Activated naive CD8-positive, alpha-beta T cell (primary cell): ENCODE measurements at regions not wholly inside any gene's neighbourhood (a gene's known extent, or its start where the extent isn't known, plus 50 kb on each side); places are given as distances from the start of the nearest gene placed in this dataset.

Experiments
- H3K27ac Mint-ChIP-seq: one replicate; pipeline ENCODE4 v1.8.0; 2021; ENCODE audit warnings: mixed read lengths
- H3K27me3 Mint-ChIP-seq: one replicate; pipeline ENCODE4 v1.8.0; 2021; ENCODE audit warnings: mixed read lengths
- H3K36me3 Mint-ChIP-seq: one replicate; pipeline ENCODE4 v1.8.0; 2021; ENCODE audit warnings: mixed read lengths
- H3K4me1 Mint-ChIP-seq: one replicate; pipeline ENCODE4 v1.8.0; 2021; ENCODE audit warnings: low read depth, mixed read lengths
- H3K4me3 Mint-ChIP-seq: one replicate; pipeline ENCODE4 v1.8.0; 2021; ENCODE audit warnings: mild to moderate bottlenecking, mixed read lengths
- H3K9me3 Mint-ChIP-seq: one replicate; pipeline ENCODE4 v1.8.0; 2021; ENCODE audit warnings: low read depth, mixed read lengths

DNA sequence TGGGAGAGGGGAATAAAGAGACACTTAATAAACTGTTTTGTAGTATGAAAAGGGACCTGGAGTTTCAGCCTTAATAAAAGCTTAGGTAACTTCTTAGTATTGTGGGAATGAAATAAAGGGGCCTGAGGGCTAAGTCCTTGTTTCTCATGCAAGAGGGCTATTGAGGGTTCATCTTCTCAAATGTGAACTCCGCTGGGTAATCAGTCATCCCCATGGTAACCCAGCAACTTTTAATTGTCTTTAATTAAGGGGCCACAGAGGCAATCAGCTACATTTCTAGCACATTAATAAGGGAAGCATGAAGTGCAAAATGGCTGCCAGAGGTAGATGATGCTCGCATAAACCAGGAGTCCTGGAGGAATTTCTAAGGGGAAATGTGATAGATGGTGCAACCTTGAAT is 1784.2 kb upstream of the CELF4 start:
- Mint-ChIP-seq H3K9me3 (no peaks in the 10 kb centered on the region), H3K4me3 (no peak overlapping the region), H3K36me3 (no peaks in the 10 kb centered on the region), H3K4me1 (no peaks in the 10 kb centered on the region), H3K27me3 (no peaks in the 10 kb centered on the region), H3K27ac (no peak overlapping the region)

DNA sequence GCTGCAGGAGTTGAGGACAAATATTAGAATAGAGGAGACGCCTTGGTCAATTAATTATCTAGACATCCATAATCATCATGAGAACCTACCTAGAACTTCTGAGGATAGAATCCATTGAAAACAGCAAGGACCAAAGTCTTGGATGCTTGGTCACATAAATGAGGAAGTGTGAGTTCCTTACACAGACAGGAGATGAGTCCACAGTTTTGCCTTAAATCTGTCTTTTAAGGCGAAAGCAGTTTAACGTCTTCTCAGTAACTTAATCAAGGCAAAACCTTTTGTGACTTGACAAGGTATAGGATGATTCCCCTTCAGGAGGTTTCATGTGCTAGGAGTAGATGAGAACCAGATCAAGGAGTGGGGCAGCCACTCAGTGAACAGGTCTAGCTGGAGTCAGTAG is 1783.2 kb upstream of the CELF4 start:
- Mint-ChIP-seq H3K9me3 (peaks cover 4% of the 10 kb centered on the region), H3K4me3 (no peak overlapping the region), H3K27ac (no peak overlapping the region), H3K4me1 (no peaks in the 10 kb centered on the region), H3K27me3 (no peaks in the 10 kb centered on the region), H3K36me3 (no peaks in the 10 kb centered on the region)

DNA sequence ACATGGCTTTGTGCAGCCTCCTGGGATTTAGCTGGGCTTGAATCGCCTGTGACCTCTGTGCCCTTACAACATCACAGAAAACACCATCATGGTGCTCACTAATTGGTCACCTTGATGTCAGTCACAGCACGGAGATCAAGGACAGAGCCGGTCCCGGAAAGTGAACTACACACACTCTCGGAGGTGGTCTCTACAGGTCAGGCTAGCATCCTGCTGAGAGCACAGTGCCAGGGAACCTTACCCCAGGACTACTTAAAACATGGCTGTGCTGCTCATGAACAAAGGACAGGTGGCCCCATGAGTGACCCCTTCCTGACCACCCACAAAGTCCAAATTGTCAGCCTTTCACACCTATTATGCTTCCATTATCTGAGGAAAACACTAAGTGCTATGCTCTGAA is 1782.1 kb upstream of the CELF4 start:
- H3K4me3 Mint-ChIP-seq = no peak overlapping the region
- no peaks in the 10 kb centered on the region for H3K36me3 Mint-ChIP-seq
- peaks cover 4% of the 10 kb centered on the region for H3K9me3 Mint-ChIP-seq
- no peak overlapping the region for H3K27ac Mint-ChIP-seq
- no peaks in the 10 kb centered on the region for H3K4me1 Mint-ChIP-seq
- no peaks in the 10 kb centered on the region for H3K27me3 Mint-ChIP-seq

DNA sequence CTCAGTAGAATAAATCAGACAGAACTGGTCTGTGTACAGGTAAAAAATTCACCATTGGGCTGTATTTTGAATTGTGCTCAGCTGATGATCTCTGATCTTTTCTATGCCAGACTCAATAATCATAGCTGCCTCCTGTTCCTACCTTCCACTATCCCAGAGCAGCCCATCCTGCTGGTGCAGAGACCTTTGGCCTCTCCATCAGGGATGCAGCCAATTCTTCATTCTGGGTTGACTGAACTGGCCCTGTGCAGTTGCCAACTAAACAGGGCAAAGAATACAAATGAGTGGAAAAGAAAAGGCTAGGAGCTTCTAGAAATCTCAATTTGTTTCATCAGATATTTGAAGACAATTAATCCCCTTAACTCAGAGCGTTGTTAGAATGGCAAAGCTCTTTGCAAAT is 1781.3 kb upstream of the CELF4 start:
- Mint-ChIP-seq H3K9me3 (peaks cover 8% of the 10 kb centered on the region), H3K4me1 (no peaks in the 10 kb centered on the region), H3K36me3 (no peaks in the 10 kb centered on the region), H3K4me3 (no peak overlapping the region), H3K27ac (no peak overlapping the region), H3K27me3 (no peaks in the 10 kb centered on the region)

DNA sequence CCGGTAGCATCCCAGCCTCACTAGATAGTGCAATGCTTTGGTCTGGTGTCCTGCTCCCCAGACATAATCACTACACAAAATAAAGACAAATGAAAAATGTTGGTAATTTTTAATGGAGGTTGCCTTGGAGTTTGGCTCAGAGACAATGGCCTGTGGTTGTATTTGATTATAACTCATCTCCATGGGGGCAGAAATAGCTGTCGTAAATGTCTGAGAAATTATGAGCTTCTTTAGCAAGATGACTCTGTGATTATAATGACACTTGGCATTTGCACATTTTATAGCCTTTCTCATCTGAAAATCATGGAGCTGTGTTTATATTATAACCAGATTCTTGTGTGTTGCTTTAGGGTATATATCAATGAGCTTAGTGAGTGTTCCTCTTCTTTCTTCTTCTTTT is 1779.7 kb upstream of the CELF4 start:
- Mint-ChIP-seq H3K9me3 (peaks cover 8% of the 10 kb centered on the region), H3K27ac (no peak overlapping the region), H3K36me3 (no peaks in the 10 kb centered on the region), H3K27me3 (no peaks in the 10 kb centered on the region), H3K4me3 (no peak overlapping the region), H3K4me1 (no peaks in the 10 kb centered on the region)

DNA sequence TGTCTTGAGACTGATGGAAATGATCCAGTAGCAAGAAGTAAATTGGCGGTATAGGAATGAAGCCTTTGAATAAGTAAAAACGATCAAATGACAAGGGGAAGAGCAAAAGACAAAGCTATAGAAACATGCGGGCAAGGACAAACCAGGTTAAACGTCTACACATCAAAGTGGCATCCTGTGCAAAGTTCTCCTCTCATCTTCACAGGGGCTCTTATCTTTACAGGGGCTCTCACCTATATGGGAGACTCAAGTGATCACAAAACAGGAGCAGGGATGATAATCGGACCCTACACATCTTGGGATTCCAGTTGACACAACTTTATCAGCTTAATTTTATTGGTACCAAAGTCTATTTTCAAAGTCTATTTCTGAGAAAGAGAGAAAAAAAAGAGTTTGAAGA is 1778.9 kb upstream of the CELF4 start:
- H3K9me3 Mint-ChIP-seq = peaks cover 14% of the 10 kb centered on the region
- no peaks in the 10 kb centered on the region for H3K4me1 Mint-ChIP-seq
- H3K27ac Mint-ChIP-seq = no peak overlapping the region
- H3K36me3 Mint-ChIP-seq = no peaks in the 10 kb centered on the region
- H3K27me3 Mint-ChIP-seq = no peaks in the 10 kb centered on the region
- no peak overlapping the region for H3K4me3 Mint-ChIP-seq

DNA sequence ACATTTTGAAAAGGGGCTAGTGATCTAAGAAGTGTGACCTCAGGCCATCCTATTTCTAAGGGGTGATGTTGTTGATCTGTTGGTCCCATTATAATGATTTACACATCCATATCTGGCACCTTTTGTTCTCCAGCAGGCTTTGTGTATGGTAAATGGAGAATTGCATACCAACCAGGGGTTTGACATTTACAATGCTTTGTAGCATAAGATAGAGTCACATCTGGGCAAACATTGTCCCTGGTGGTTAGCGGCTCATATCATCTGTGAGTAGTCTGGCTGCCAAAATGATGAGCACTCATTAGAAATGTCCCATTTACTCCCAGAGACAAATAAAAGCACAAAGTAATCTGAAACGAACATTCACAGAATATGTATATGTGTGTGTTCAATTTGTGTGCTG is 1775.5 kb upstream of the CELF4 start:
- Mint-ChIP-seq H3K27me3 (no peaks in the 10 kb centered on the region), H3K36me3 (no peaks in the 10 kb centered on the region), H3K4me3 (no peak overlapping the region), H3K9me3 (peaks cover 15% of the 10 kb centered on the region), H3K27ac (no peak overlapping the region), H3K4me1 (no peaks in the 10 kb centered on the region)

DNA sequence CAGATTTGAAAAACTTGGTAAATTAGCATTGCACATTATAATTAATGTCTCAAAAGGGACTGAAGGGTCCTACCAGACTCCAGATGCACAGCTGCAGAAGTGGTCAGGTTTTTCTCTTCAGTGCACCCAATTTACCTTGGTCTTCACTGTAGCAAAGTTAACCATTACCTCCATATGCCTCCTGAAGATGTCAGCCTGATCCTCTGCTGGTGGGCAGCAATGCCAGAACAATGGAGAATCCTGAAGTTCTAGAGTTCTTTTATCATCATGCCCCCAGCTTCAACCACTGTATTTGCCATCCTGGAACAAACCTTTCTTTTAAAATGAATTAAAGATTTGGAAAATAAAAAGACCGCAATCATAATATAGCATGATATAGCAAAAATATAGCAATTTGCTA is 1774.8 kb upstream of the CELF4 start:
- Mint-ChIP-seq H3K36me3 (no peaks in the 10 kb centered on the region), H3K4me1 (no peaks in the 10 kb centered on the region), H3K27me3 (no peaks in the 10 kb centered on the region), H3K27ac (no peak overlapping the region), H3K9me3 (peaks cover 15% of the 10 kb centered on the region), H3K4me3 (no peak overlapping the region)

DNA sequence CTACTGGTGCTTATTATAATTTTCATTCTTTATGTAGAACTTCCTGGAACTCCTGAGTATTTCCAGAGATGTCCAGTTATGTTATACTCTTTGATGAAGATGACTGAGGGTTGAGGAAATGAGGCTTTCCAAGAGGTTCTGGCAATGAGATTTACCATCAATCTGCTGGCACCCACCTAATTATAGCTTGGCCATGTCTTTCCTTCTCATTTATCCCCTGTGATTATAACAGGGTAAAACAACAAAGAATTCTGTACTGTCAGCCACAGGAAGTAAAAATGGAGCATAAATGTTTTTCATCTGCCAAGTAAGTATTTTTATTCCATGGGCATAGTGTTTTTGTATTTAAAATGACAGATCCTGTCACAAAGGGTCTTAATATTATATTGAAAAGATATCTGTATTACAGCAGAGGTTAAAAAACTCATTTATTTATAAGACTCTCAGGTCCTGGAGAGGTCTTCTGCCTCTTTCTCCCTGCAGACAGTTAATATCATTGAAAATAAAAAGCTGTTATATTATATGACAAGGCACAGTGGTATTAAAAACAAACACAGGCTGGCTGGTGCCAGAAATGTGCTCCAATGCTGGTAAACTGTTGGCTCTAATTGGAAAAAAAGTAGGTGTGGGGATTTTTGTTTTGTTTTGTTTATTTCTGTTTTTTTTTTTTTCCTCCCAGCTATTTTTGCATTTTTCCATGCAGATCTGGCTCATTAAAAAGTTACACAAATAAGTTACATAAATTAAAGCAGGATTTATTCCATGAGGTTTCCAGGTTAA is 1764.1 kb upstream of the CELF4 start:
- Mint-ChIP-seq H3K27me3 (no peaks in the 10 kb centered on the region), H3K36me3 (no peaks in the 10 kb centered on the region), H3K4me3 (no peak overlapping the region), H3K4me1 (no peaks in the 10 kb centered on the region), H3K27ac (no peak overlapping the region), H3K9me3 (no peaks in the 10 kb centered on the region)

DNA sequence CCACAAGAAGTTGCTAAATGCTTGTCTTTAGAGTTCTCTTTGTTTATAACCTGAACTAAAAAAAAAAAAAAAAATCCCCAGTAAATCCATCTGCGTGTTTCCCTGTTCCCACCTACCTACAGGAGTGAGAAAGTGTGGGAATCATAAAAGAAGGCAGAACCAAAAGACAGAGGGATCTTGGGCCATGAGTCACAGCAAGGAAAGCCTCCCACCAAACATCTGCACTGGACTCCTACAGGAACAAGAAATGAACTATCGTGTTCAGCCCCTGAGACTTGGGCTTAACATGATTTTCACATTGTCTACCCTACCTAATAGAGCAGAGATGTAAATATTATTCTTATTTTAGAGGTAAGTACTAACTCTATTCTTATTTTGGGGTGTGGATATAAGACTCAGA is 1761.2 kb upstream of the CELF4 start:
- H3K27me3 Mint-ChIP-seq = no peaks in the 10 kb centered on the region
- no peaks in the 10 kb centered on the region for H3K36me3 Mint-ChIP-seq
- no peak overlapping the region for H3K27ac Mint-ChIP-seq
- no peaks in the 10 kb centered on the region for H3K9me3 Mint-ChIP-seq
- no peaks in the 10 kb centered on the region for H3K4me1 Mint-ChIP-seq
- no peak overlapping the region for H3K4me3 Mint-ChIP-seq

DNA sequence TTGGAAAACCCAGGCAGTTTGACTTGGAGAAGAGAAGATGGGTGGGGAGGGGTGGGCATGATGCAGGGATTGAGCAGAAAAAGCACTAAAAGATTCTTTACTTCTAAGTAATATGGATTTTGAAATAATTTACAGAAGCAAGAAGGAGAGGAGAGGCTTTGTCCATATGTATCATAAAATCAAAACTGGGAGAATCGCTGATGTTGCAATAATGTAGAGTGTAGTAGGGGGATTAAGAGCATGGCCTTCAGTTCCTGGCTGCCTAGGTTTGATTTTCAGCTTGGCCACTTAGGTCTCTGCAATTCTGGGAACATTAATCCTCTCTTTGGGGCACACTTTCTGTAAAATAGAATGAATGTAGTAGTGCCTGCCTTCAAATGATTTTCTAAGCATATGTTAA is 1760.4 kb upstream of the CELF4 start:
- Mint-ChIP-seq H3K4me3 (no peak overlapping the region), H3K4me1 (no peaks in the 10 kb centered on the region), H3K27ac (no peak overlapping the region), H3K9me3 (no peaks in the 10 kb centered on the region), H3K36me3 (no peaks in the 10 kb centered on the region), H3K27me3 (no peaks in the 10 kb centered on the region)

DNA sequence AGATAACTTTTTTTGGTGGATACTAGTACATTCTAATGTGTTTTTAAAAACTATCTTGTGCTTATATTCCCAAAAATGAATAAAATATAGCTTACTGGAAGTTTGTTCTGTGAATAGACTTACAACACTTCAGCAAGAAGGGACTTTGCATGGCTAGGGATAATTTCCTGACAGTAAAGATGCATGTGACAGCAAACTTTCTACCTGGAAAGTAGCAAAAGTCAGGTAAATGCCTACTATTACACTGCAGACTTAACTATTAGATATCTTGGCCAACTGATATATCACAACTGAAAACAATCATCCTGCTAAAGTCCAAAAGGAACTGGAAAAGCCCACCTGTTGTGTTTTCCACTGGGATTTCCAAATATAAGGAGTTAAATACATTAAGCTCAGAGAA is 1753.5 kb upstream of the CELF4 start:
- Mint-ChIP-seq H3K27ac (no peak overlapping the region), H3K27me3 (no peaks in the 10 kb centered on the region), H3K36me3 (no peaks in the 10 kb centered on the region), H3K4me3 (no peak overlapping the region), H3K4me1 (no peaks in the 10 kb centered on the region), H3K9me3 (no peaks in the 10 kb centered on the region)

DNA sequence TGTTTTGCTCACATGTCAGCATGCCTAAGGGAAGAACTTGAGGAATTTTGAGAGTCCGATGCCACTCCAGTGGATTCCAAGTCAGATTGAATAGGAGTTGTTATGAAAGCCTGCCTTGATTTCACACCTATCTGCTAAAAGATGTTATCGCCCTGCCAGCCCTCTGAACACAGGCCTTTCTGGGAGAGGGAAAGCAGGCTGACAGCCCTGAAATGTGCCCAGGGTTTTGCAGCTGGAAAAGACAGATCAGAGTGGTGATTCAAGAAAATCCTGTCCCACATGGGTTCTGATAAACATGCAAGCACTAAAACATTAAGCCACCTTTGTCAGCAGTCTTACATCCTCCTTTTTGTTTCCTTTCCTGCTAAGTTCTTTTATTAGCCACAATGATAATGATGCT is 1752.9 kb upstream of the CELF4 start:
- Mint-ChIP-seq H3K4me1 (no peaks in the 10 kb centered on the region), H3K27ac (no peak overlapping the region), H3K27me3 (no peaks in the 10 kb centered on the region), H3K36me3 (no peaks in the 10 kb centered on the region), H3K9me3 (no peaks in the 10 kb centered on the region), H3K4me3 (no peak overlapping the region)

DNA sequence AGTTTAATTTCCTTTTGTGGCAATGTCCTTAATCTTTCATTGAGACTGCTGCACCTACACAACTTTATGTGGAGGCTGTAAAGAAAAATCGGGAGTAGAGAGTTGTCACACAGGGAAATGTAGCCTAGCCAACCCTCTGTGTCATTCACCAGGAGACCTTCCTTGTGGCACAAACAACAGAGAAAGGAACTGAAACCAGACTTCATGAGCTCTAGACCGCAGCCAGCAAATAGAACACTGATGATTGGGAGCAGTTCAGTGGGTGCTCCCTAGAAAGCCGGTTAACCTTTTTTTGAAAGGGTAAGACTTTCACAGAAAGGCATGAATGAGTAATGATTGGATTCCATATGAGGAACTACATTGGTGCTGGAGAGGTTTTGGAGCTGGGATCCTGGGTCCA is 1752.4 kb upstream of the CELF4 start:
- Mint-ChIP-seq H3K9me3 (no peaks in the 10 kb centered on the region), H3K4me1 (no peaks in the 10 kb centered on the region)

DNA sequence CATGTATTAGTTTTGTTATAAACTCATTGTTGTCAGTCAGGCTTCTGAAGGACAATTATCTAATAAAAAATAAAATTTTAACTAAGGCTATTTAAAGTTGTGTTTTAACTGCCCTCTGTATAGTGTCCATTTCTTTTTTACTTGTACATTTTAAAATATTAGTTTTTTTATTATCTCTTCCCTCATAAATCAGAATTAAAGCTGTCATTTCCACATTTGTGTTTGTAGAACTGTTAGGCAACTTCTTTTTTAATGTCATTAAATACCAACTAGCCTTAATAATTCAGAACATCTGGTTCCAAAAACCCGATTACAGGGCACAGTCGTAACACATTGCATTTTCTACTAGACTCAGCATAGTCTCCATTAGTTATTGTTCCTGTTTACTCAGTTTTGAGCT is 1749.0 kb upstream of the CELF4 start:
- no peak overlapping the region for H3K4me3 Mint-ChIP-seq
- H3K9me3 Mint-ChIP-seq = no peaks in the 10 kb centered on the region
- no peaks in the 10 kb centered on the region for H3K27me3 Mint-ChIP-seq
- no peaks in the 10 kb centered on the region for H3K4me1 Mint-ChIP-seq
- H3K27ac Mint-ChIP-seq = no peak overlapping the region
- no peaks in the 10 kb centered on the region for H3K36me3 Mint-ChIP-seq

More for the DNA sequence above, 1752.4 kb upstream of the CELF4 start:
- Mint-ChIP-seq H3K36me3 (no peaks in the 10 kb centered on the region), H3K27ac (no peak overlapping the region), H3K27me3 (no peaks in the 10 kb centered on the region), H3K4me3 (no peak overlapping the region)

DNA sequence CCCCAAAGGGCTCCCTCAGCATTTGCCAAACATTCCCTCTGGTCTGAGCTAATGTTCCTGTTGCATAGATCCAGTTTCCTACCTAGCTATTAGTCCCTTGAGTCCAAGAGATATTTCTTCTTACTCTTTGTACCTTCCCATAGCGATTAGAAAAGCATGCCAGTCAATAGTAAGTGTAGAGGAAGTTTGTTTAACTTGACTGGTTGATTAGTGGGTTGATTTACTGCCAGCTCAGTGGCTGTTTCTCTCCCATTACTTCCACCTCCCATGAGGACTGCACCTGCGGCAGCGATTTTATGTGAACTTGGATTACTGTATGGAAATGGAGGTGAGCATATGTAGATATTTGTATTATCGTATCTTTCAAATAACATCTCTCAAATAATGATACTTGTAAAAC is 1748.4 kb upstream of the CELF4 start:
- no peaks in the 10 kb centered on the region for H3K27me3 Mint-ChIP-seq
- H3K27ac Mint-ChIP-seq = no peak overlapping the region

More for the DNA sequence above, 1748.4 kb upstream of the CELF4 start:
- no peaks in the 10 kb centered on the region for H3K36me3 Mint-ChIP-seq
- H3K9me3 Mint-ChIP-seq = no peaks in the 10 kb centered on the region
- H3K4me1 Mint-ChIP-seq = no peaks in the 10 kb centered on the region
- no peak overlapping the region for H3K4me3 Mint-ChIP-seq
